GM19351 (cell line): ENCODE measurements at regions not wholly inside any gene's neighbourhood (a gene's known extent, or its start where the extent isn't known, plus 50 kb on each side); places are given as distances from the start of the nearest gene placed in this dataset.

Experiments used
- ATAC-seq: cut with Tn5 transposase; IDR thresholded peaks from one replicate; pipeline ENCODE4 v1.9.1; 2021; ENCODE audit warnings: mild to moderate bottlenecking, moderate library complexity; ENCODE audit not compliant: unreplicated experiment

DNA sequence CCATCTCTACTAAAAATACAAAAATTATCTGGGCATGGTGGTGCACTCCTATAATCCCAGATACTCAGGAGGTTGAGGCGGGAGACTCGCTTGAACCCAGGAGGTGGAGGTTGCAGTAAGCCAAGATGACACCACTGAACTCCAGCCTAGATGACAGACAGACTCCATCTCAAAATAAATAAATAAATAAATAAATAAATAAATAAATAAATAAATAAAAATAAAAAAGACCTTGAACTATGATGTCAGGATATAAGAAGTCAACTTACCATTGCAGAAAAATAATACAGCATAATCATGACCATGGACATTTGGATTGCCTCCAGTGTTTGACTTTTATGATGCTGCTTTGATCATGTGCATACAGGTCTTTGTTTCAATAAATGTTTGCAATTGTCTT lies 484.3 kb upstream of the ROBO1 start:
- ATAC-seq, result no peak

DNA sequence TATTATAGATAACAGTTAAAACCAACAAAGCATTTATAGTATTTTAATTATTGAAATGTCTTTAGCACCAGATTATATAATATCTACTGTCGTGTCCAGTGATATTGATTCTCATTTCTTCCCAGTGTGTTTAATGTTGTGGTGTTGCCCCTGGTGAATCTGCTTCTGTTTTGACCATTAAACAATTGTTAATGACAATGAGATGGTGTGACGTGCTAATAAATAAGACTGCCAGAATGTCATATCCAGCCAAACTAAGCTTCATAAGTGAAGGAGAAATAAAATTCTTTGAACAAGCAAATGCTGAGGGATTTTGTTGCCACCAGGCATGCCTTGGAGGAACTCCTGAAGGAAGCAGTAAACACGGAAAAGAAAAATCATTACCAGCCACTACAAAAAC lies 480.0 kb upstream of the ROBO1 start:
- no peak for ATAC-seq

DNA sequence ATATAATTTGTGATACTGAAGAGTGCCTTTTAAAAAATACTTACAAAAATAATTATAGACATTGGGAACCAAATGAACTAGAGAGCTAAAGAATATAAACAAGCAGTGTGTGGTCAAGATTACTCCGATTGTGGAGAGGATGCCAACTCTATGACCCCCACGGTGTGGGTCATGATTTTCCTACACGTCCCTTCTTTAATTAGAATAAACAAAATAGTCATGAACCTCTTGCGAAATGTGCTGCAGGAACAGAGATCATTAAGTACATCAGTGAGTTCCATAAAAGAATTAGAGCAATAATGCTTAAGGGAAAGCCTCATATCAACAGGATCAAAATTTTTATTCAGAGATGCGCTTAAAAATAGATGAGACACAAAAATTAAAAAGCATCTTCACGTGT lies 476.6 kb upstream of the ROBO1 start:
- ATAC-seq, result no peak

DNA sequence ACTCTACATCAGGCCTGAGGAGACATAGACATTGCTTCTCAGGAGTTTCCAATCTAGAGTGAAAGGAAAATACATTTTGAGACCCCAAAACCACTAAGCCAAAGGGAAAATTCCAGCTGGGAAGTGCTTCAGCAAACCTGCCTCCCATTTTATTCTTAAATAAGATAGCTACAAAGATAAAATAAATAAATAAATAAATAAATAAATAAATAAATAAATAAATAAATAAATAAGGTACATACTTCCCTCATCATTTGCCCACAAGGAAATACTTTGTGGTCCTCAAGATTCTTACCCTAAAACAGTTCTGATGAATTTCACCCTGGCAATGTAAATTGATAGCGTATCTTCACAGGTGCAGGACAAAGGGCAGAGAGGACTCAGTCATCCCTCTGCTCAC lies 474.0 kb upstream of the ROBO1 start:
- ATAC-seq, result no peak

DNA sequence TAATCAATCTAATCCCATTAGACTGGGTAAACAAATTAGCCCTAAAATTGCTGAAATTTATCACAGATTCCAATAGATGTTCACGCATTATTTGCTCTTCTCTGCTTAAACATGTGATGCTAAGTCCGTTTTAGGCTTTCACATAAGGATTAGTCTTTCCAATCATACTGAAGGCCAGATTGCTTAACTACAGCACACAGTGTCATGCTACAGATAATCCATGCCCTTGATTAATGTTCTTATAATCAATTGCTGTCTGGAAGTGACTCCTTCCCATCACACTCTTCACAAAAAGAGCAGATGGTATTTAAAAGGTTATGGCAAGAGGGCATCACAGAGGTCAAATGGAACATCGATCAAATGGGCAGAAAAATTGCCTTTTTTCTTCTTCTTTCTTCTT lies 471.5 kb upstream of the ROBO1 start:
- no peak for ATAC-seq

DNA sequence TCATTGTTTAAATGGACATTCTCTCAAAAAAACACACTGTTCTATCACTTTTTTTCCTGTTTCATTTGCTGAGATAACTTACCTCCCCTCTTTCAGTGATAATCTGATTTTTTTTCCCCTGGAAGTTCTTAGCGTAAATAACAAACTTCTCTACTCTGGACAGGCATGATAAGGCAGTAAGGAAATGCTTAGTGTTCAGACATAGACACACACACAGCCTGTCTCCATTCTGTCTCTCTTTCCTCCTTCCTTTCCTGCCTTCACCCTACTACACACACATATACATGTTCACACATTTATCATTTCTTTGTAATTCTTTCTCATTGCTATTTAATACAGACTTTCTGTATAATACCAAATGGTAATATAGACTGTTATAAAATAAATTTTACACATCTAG lies 470.8 kb upstream of the ROBO1 start:
- no peak for ATAC-seq

DNA sequence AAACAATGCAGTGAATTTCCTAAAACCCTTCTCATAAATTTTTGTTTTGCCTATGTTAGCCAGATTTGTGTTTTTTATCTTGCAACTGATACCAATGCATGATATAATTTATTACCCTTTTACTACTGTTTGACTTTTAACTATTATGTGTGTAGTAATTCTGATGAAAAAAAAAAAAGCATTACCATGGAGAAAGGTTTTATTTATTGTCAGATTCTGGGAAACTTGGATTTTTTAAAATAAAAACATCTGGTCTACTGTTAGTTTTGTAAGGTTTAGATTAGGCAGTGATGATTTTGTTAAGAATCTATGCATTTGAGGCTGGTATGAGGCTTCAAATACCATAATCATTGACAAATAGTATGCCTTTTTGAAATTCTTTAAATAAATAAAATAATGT lies 470.4 kb upstream of the ROBO1 start:
- no peak for ATAC-seq

DNA sequence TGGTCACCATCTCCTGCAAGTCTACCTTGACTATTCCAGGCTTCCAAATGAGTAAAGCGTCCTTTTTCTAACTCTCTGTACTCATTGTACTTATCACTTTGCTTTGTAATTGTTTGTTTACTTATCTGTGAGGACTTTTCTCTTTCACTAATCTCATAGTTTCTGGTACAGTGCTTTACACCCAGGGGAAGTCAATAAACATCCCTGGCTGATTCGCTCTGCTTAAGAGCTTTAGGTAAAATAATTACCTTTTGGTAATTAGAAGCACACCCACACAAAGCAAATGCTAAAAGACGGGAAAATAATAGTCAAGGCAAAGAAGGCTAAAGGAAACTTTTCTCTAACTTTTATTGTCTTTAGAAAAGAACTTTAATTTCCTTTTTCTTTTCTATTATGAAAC lies 466.9 kb upstream of the ROBO1 start:
- no peak for ATAC-seq

DNA sequence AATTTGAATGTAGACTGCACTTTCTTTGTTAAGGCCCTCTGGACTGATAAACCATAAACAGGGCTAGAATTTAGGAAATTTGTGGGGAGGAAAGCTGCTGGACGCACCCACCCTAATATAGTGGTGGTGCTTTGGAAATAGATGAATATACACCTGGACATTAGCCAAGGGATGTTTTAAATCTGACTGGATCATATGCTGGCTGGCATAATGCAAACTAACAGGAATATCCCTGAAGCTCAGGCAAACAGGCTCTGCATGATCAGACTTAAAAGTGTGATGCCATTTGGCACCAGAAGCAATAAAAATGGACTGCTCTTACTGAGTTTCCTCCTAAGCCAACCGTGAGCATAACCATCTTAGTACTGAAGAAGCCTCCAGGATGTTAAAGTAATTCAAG lies 465.8 kb upstream of the ROBO1 start:
- no peak for ATAC-seq

DNA sequence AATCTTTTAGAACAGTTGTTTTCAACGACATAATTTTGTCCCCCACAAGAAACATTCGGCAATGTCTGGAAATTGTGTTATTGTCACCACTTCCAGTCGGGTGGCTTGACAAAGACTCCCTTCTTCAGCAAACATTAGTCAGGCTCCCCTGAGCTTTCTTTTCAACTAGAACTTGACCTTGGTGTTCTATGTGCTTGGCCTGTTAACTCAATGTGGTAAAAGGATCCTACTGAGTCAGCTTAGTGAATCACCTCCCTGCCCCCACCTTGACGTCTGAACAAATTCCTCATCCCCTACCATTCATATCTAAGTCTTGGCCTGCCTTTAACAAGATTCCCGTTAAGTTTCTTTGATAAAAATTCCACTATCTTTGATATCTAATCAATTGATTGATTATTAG lies 465.0 kb upstream of the ROBO1 start:
- no peak for ATAC-seq

DNA sequence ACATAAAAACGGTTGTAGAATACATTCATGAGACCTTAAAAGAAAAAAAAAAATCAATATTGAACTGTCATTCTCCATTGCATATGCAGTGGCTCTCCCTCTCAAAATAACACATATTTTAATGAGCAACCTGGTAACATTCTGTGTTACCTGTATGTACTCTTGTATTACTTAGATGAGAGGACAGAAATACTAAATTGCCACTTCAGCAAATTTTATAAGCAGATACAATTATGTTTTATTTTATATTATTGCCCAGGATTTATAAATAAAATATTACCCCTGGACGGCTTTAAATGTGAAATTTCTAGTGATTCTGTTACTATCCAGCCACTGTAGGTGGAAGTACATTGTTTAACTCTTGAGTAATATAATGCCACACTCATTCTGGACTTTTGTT lies 463.2 kb upstream of the ROBO1 start:
- ATAC-seq, result no peak

DNA sequence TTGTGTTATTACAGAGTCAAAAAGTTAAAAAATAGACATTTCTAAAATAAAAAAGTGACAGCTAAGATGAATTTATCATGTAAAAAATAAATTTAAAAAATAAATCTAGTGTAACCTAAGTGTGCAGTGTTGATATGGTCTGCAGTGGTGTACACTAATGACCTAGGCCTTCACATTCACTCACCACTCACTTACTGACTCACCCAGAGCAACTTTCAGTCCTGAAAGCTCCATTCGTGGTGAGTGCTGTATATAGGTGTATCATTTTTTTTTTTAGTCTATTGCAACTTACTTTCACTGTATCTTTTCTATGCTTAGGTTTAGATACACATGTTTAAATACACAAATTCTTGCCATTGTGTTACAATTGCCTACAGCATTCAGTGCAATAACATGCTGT lies 459.4 kb upstream of the ROBO1 start:
- no peak for ATAC-seq

DNA sequence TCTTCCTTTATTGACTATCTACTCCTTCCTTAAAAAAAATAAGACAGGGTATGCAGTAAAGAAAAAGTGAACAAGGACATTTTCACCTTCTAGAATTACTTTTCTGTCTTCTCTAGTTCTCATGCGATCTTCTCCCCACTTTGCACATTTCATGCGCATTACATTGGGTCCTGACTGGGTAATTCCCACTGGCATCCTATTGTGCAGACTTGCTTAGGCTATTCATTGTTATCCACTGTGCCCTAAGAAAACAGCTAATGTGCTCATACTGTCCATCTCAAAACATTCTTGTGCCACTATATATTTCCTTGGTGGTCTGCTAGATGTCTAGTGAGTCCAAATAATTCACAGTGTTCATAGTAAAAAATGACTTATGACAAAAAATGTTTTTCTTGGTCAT lies 447.4 kb upstream of the ROBO1 start:
- no peak for ATAC-seq

DNA sequence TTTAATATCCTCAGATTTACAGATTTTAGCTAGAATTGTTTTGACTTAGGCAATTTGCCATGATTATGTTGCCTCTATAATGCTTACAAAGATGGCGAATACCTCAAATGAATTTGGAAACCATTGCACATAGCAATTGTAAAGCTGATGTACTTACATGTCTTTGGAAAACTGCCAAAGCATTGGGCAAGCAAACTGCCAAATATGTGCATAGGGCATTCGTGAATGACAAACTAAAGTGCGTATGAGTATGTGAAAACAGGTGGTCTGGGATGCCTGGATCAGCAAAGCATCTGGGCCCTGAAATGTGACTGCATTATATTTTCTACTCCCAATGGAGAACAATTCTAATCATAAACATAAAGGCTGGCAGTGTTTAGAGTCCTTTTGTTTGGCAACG lies 445.3 kb upstream of the ROBO1 start:
- no peak for ATAC-seq

DNA sequence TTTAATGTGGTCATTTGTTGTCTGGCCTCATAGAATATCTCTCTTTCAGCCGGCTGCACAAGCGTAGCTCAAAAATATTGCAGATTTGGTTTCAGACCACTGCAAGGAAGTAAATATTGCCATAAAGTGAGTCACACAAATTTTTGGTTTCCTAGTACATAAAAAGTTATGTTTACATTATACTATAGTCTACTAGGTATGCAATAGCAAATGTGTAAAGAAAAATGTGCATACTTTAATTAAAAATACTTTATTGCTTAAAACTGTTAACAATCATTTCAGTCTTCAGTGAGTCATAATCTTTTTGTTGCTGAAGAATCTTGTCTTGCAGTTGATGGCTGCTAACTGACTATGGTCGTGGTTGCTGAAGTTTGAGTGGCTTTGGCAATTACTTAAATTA lies 425.1 kb upstream of the ROBO1 start:
- ATAC-seq, result no peak

DNA sequence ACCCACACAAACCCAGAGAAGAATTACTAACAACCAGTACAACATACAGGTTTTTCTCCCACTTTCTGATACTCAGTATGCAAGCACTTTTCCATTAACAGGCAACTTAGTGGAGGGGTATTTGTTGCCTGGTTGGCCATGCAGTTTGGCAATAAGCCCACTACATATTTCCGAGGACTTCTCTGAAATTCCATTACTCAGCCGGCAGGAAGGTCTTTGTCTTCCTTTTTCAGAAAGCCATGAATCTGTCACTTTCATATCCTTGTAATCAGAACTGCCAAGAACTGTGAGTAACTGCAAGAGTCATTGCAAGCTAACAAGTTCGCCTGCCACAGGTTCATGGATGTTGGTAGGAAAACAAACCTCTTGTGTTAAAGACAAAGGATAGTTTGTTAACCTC lies 422.3 kb upstream of the ROBO1 start:
- ATAC-seq, result no peak

DNA sequence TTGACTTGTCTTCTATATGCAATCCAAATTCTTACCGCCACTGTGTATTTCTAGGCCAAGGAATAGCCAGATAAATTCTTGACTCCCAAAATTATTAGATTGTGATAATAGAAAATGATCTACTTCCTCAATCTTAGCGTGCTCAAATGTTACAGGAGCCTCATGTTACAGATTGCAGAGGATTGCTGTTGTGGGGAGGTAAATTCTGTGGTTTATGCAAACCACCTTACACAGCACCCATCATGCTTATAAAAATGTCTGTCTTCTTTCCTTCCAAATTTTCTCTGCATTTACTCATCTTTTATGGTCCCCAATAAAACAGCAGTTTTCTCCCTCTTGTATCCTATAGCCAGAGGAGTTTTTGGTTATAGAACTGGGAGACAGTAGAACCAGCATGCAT lies 420.2 kb upstream of the ROBO1 start:
- ATAC-seq, result no peak

DNA sequence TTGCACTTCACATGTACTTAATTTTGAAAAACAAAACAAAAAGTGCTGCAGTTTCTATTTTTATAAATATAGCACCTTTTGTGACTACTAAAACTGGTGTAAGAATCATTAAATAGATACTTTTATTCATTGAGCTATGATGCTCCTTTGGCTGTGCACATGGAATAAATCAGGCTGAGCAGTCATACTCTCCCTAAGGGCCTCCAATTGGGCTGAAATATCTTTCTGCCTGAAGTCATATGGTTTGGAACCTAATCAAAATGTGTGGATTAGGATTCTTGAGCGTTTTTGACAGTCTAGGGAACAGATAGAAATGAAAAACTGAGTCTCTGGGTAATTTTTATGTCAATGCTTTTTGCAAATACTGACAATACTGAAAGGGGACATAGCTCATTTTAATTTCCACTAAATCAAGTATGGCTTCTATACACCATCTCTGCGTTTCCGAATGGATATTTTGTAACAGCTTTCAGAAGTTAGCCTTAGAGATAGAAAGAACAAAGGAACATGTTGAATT lies 392.2 kb upstream of the ROBO1 start:
- no peak for ATAC-seq

DNA sequence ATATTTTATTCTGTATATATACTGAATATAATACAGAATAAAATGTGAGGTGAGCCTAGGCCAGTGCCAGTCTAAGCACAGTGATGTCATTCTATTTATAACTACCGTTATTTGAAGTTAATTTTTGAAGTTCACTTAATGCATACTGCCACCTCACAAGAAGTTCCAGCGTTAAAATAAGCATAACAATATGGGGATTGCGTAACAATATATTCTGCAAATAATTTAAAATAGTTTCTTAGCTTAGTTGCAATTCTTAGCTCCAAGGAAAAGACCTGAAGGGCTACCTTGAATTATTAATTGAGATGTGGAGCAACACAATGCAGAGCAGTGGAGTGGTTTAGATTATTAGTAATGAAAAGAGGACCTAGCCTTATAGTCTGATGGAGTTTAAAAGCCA lies 390.5 kb upstream of the ROBO1 start:
- ATAC-seq, result no peak

DNA sequence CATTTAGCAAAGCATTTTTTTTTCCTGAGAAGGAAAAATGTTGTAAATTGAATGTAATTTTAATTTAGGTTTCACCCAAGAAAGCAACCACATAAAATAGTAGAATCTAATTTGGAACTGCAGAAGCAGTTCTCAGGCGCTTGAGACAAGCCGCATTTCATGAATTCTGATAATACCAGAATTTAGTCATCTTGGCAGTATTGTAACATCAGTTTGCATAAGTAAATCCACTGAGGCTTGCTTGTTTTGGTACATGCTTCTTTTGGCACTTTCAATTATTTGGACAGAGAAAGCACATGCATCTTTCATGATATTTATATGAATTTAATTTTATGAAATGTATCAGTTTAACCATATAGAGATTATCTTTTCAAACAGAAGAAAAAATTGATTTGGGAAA lies 389.7 kb upstream of the ROBO1 start:
- ATAC-seq, result no peak

DNA sequence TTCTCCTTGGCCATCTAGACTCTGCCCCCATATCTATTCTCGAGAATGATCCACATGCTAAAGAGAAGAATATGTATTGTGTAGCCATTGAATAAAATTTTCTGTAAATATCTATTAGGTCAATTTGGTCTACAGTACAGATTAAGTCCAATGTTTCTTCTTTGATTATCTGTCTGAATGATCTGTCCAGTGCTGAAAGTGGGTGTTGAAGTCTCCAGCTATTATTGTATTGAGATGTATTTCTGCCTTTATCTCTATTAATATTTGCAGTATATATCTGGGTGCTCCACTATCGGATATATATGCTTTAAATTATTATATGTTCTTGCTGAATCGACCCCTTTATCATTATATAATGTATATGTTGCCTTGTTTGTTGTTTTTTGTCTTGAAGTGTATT lies 384.9 kb upstream of the ROBO1 start:
- ATAC-seq, result no peak

DNA sequence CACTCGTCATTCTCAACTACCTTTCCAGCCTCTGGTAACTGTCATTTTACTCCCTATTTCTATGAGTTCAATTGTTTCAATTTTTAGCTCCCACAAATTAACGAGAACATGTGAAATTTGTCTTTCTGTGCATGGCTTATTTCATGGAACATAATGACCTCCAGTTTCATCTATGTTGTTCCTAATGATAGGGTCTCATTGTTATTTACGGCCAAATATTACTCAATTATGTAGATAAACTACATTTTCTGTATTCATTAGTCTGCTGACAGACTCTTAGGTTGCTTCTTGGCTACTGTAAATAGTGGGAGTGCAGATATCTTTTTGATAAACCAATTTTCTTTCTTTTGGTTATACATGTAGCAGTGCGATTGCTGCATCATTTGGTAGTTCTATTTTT lies 374.9 kb upstream of the ROBO1 start:
- ATAC-seq, result no peak

DNA sequence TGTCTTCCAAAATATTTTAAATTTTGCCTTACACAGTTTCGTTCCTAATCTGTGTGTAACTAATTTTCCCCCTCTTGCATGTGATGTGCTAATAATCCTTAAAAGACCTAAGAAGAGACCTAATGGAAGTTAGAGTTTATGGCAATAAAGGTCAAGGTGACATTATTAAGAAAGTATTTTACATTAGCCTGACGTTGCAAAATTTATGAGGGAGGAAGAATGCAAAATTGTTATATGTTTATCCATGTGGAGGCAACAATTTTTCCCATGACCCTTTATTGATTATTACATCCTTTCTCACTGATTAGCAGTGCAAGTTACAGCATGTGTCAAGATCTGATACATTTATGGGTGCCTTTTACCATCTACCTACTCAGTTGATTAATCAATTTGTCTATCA lies 373.8 kb upstream of the ROBO1 start:
- no peak for ATAC-seq

DNA sequence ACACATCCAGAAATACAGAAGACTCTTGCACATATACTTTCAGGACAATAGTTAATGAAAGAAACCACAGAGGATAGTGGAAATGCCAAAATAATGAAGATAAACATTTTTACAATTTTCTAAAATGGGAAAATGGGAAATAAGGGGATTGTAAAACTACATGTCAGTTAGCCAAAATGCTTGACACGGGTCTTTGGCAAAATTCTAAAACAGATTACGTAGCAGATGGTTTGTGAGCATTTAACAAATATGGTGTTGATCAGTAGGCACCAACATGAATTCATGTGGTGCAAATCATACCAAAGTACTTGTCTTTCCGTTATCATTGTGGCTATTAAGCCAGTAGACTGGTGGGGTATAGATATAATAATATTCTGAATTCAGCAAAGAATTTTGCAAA lies 348.5 kb upstream of the ROBO1 start:
- no peak for ATAC-seq
